Activated CD4-positive, CD25-positive, alpha-beta regulatory T cell treated with anti-CD3 and anti-CD28 coated beads, Interleukin-2, amount 50 U/mL, for 24 hours (primary cell): ENCODE measurements at regions not wholly inside any gene's neighbourhood (a gene's known extent, or its start where the extent isn't known, plus 50 kb on each side); places are given as distances from the start of the nearest gene placed in this dataset.
"Not testable (repeated sequence)": the region's sequence is repeated elsewhere in the genome, so short reads cannot be mapped to it uniquely, and the experiment has no call there.

ENCODE experiments used
- ATAC-seq, 2 donors: fragments of 150-1000 bp; cut with Tn5 transposase; one replicate each; pipeline ENCODE4 v1.10.0; 2021; ENCODE audit warnings: mild to moderate bottlenecking in 1 of 2, moderate library complexity in 1 of 2

GRCh38 chr5:50501491-50502228 is 60.6 kb upstream of the EMB start:
- peak; percentile 28 to 78 for ATAC-seq

GRCh38 chr5:50513028-50513457 is 72.0 kb upstream of the EMB start:
- not testable (repeated sequence) for ATAC-seq

GRCh38 chr5:50521060-50521459 is 80.0 kb upstream of the EMB start:
- not testable (repeated sequence) for ATAC-seq

GRCh38 chr5:50527514-50528060 is 86.5 kb upstream of the EMB start:
- not testable (repeated sequence) for ATAC-seq

- ATAC-seq = no peak
Observed at GRCh38 chr5:50535393-50535792, 94.3 kb upstream of the EMB start.

GRCh38 chr5:50537534-50537933 is 96.4 kb upstream of the EMB start:
- not testable (repeated sequence) for ATAC-seq

GRCh38 chr5:50547303-50547702 is 106.2 kb upstream of the EMB start:
- no peak for ATAC-seq

GRCh38 chr5:50550267-50550666 is 109.2 kb upstream of the EMB start:
- ATAC-seq = no peak

GRCh38 chr5:50550993-50551392 is 109.9 kb upstream of the EMB start:
- no peak for ATAC-seq

- ATAC-seq = no peak
Observed at GRCh38 chr5:50553560-50553984, 112.5 kb upstream of the EMB start.

GRCh38 chr5:50558640-50559039 is 107.8 kb upstream of the PARP8 start:
- ATAC-seq = not testable (repeated sequence)

- no peak for ATAC-seq
Observed at GRCh38 chr5:50559955-50560354, 106.5 kb upstream of the PARP8 start.

GRCh38 chr5:50562694-50563093 is 103.7 kb upstream of the PARP8 start:
- no peak for ATAC-seq

GRCh38 chr5:50564079-50564478 is 102.4 kb upstream of the PARP8 start:
- peak in 1 of 2 donors; percentile 64 for ATAC-seq

GRCh38 chr5:50564558-50564957 is 101.9 kb upstream of the PARP8 start:
- no peak for ATAC-seq

GRCh38 chr5:50574121-50574520 is 92.3 kb upstream of the PARP8 start:
- ATAC-seq = no peak

GRCh38 chr5:50575740-50576139 is 90.7 kb upstream of the PARP8 start:
- ATAC-seq = peak in 1 of 2 donors; percentile 45

GRCh38 chr5:50576265-50576664 is 90.2 kb upstream of the PARP8 start:
- ATAC-seq = no peak

GRCh38 chr5:50576686-50577256 is 89.7 kb upstream of the PARP8 start:
- ATAC-seq = no peak

GRCh38 chr5:50580506-50580905 is 85.9 kb upstream of the PARP8 start:
- no peak for ATAC-seq

GRCh38 chr5:50581845-50582244 is 84.6 kb upstream of the PARP8 start:
- ATAC-seq = not testable (repeated sequence)

- ATAC-seq = no peak
Observed at GRCh38 chr5:50582699-50583098, 83.7 kb upstream of the PARP8 start.

- no peak for ATAC-seq
Observed at GRCh38 chr5:50583621-50584020, 82.8 kb upstream of the PARP8 start.

- not testable (repeated sequence) for ATAC-seq
Observed at GRCh38 chr5:50588471-50588870, 78.0 kb upstream of the PARP8 start.
